Endothelial cell of umbilical vein (primary cell): ENCODE measurements at regions not wholly inside any gene's neighbourhood (a gene's known extent, or its start where the extent isn't known, plus 50 kb on each side); places are given as distances from the start of the nearest gene placed in this dataset.

Experiments
- CTCF ChIP-seq, 2 donors: IDR thresholded peaks; 1 replicate in 1 of 2; 2 replicates in 1 of 2; pipeline ENCODE4 v1.5.1; 2011; ENCODE audit warnings: low read length in 2 of 2, mild to moderate bottlenecking in 2 of 2, moderate library complexity in 2 of 2, control low read depth in 1 of 2, inconsistent platforms in 1 of 2, low read depth in 1 of 2; ENCODE audit not compliant: insufficient read depth in 1 of 2; ENCODE audit errors: extremely low read depth in 1 of 2
- EZH2 ChIP-seq: IDR thresholded peaks from 2 replicates; pipeline ENCODE4 v1.6.1; 2012; ENCODE audit warnings: borderline replicate concordance, low read depth, mild to moderate bottlenecking, moderate library complexity, low read length, inconsistent platforms; ENCODE audit not compliant: severe bottlenecking
- JUN ChIP-seq: IDR thresholded peaks from 2 replicates; pipeline ENCODE4 v1.6.1; 2011; ENCODE audit warnings: borderline replicate concordance, low read depth; ENCODE audit not compliant: insufficient read length, insufficient read depth
- MAX ChIP-seq: IDR thresholded peaks from 2 replicates; pipeline ENCODE4 v1.6.1; 2011; ENCODE audit not compliant: insufficient read depth, insufficient read length
- MYC ChIP-seq: IDR thresholded peaks from one replicate; pipeline ENCODE4 v1.6.1; 2011; ENCODE audit warnings: mild to moderate bottlenecking, low read depth, low read length
- POLR2A ChIP-seq: IDR thresholded peaks from 2 replicates; pipeline ENCODE4 v1.6.1; 2012; ENCODE audit warnings: low read depth, mild to moderate bottlenecking, control low read depth, low read length
- POLR2AphosphoS5 ChIP-seq: IDR thresholded peaks from 2 replicates; pipeline ENCODE4 v1.6.1; 2012; ENCODE audit warnings: low read depth, mild to moderate bottlenecking, control low read depth, low read length, moderate library complexity; ENCODE audit not compliant: insufficient read depth

- TF ChIP-seq MYC (no peak), POLR2A (no peak), EZH2 (no peak), CTCF (IDR thresholded peaks at IDR 0.05; ENCODE audit: extremely low read depth in 1 of 2, insufficient read depth in 1 of 2, low read depth in 1 of 2, low read length in 2 of 2) (no peak), POLR2AphosphoS5 (no peak), MAX (no peak), JUN (no peak)
Observed at GRCh38 chr21:17250778-17251241, 262.0 kb upstream of the CXADR start.
